Activated CD8-positive, alpha-beta memory T cell treated with anti-CD3 and anti-CD28 coated beads, Interleukin-2, amount 50 U/mL, for 48 hours (primary cell): ENCODE measurements at regions not wholly inside any gene's neighbourhood (a gene's known extent, or its start where the extent isn't known, plus 50 kb on each side); places are given as distances from the start of the nearest gene placed in this dataset.

Experiments
- DNase-seq: peaks from one replicate; pipeline ENCODE4 v3.0.0-alpha.2; 2020

DNA sequence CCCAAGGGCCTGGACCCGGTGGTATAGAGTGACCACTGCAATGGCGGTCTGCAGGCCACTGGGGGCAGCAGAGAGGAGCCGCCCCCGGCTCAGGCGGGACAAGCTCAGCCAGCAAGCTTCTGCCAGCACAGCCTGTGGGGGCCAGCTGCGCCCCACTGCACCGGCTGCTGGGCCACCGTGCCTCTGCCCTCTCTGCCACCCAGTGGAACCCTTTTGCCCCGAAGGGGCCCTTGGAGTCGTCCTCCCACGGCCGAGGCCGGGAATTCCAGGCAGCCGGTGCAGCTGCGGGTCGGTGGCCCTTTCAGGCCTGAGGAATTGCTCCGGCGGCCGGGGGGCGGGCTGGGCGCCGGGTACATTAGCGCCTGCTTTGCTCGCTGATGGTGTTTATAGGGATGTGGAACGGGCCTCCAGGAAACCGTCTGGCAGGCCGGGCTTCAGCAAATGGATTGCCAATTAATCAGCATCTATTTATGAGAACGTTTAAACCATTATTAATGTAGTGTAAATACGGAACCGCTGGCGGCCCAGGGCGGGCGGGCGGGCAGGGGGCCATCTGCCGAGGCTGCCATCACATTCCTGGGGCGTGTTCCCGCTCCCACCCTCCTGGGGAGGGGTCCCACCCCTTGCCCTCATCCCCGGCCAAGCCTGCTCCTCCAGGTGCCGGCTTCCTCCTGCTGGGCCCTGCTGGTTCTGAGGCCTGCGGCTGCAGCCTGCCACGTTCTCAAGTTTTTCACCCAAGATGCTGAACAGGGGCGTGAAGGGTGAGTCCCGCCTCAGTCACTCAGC lies 127.4 kb downstream of the BARX1 start:
- DNase-seq: peak; percentile 75

DNA sequence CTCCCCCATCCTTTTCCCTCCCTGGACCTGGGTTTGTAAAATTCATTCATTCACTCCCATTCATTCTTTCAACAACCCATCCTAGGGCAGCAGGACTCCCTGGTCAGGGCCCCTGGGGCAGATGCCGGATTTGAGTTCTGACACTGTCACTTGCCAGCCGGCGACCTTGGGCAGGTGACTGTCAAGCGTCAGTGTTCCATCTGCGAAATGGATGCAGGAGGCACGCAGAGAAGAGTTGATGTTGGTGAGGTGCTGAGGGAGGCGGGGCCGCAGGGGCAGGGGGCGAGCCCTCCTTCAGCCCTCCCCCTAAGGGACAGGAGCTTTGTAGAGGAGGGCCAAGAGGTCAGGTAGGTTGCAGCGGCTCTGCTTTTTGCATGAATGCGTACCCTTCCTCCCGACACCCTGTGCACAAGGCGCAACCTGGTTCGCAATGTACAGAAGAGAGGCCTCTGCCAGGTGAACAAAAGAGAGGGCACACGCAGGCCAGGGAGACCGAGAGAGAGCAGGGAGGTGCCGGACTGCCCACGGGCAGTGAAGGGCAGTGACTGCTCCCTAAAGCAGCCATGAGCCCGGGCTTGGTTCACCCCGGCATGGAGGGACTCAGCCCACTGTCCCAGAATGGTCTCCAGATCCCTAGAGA lies 128.1 kb downstream of the BARX1 start:
- peak; percentile 51 for DNase-seq

DNA sequence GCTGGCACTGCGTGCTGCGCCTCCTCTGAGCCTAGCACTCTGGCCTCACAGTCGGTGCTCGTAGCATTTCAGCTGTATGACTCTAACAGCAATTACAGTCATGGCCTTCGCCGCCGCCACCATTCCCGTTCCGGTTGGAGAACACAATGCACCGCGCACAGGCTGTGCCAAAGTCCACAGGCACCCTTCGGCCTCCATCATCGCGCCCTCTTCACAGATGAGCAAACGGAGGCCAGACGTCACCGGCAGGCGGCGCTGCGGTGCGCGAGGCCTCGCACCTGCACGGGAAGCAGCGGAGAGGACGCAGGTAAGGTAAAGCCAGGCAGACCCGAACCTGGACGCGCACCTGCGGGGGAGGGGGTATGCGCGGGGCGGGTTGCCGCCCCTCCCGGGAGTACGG lies 128.9 kb downstream of the BARX1 start:
- DNase-seq: peak; percentile 85

DNA sequence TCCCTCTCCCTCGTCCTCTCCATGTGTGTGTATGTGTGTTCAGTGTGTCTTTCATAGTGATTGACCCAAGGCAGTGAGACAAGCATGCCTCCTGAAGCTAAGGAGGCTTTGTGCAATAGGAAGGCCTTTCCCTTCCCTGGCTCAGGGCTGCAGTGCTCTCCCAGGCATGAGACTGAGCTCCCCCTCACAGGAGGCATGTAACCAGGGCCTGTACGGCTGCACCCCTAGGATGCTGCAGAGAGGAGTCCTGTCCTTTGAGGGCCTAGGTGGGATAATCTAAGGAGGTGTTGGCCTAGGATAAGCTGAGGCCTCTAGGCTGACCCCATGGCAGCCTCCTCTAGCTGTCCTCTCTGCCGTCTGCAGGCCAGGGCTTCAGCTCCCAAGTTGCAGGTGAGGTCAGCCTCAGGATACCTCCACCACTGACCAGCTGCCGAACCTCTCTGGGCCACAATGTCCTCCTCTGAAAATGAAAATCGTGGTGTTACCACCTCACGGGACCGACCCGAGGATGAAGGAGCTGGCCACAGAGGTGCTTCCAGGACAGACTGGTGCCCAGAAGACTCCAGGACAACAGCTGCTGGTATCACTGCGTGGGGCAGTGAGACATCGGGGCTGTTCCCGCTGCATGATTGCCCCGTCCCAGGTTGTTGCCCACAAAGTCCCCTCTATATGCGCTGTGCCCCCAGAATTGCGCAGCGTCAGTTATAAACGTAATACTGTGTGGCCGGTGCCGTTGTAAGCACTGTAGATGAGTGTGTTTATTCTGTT lies 129.6 kb downstream of the BARX1 start:
- DNase-seq: no peak

DNA sequence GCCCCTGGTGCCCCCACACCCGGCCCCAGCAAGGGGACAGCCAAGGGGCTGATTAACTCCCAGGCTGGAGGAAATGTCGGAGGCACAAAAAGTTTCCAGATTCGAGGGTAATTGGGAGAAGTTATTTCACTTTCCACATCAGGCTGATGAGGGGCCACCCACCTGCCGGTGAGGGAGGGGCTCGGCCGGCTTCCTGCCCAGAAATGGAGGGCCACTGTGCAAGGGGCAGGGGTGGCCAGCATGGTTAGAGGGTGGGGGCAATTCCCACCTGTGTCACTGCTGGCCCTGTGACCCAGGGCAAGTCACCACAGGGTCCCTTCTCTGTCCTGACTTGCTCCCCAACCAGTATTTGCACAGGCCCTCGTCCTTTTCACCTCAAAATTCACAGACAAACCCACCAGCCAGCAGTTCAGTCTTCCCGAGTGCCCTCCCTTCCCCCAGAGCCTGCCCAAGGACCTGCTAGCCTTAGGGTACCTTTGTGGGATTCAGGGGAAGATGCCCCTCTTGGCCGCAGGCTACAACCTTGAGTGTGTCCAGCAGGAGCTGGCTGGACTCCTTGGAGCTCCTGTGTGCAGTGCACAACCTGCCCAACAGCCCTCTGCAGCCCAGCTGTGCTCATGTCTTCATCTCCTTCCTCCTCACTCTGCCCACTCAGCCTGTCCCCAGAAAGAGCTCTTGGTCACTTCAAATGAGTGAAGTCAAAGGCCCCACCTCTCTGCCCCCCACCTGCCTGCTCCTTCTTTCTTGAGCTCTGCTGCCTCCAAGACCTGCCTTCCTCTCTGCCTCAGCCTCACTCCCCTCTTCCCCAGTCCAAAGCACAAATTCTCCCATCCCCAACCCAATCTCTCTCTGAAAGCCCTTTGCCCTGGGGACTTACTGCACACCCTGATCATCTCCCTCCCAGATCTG lies 130.5 kb downstream of the BARX1 start:
- no peak for DNase-seq

DNA sequence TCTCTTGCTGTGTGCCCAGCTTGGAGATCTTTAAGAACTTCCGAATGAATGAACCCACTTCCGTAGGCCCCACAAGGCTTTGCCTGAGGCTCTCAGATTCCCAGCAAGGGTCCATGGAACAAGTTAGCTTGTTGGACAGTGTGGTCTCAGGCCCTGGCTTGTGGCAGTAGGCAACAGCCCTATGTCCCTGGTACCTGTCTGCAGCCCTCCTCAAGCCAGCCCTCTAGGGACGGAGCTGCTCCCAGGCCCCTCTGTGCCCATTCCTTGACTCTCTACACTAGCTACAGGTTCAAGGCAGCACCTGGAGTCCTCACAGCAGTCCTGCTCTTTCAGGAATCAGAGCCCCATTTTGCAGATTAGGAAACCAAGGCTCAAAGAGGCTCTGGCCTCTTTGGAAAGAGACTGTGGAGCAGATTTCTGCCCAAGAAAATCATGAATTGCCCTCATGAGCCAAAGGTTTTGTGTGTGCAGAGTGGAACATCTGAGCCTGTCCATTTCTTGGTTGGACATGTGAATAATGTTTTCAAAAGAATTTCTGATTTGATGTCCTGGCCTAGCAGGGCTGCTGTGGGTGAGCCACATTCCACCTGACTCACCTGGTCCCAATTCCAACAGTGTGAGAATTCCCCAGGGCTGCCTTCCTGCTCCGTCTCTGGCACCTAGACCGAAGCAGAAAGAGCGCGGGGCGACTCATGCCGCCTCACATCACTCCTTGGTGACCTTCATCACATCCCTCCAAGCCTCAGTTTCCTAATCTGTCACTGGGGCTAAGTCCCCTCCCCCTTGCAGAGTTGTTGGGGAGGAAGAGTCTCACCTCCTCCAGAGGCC lies 131.7 kb downstream of the BARX1 start:
- no peak for DNase-seq

DNA sequence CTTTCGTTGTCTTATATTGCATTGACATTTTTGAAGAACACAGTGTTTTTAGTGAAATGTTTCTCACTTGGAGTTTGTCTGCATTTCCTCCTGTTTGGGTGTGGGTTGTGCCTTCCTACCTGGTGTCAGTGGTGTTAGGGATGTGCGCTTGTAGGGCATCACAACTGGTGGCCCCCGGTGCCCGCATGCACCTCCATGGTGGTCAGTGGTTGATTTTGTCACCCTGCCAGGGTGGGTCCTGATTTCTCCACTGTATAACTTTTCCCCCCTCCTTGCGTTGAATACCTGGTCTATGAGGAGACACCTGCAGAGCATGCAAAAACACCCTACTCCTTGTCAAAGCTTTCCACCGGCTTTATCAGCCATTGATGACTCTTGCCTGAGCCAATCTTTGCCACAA lies 132.9 kb downstream of the BARX1 start:
- DNase-seq: no peak

DNA sequence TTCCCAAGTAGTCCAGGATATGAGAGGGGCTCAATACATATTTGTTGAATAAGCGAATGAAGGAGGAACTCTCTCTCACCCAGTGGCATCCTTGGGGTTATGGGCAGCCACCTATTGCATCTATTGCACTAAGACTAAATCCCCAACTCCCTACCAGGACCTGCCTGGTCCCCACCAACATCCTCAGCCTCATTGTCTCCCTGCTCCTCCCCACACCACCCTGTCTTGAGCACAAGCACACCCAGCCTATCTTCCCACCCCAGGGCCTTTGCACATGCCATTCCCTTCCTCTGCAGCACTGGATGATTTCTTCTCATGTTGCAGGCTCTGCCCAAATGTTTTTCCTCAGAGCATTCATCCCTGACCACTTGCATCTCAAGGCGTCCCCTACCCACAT lies 133.8 kb downstream of the BARX1 start:
- DNase-seq: no peak

DNA sequence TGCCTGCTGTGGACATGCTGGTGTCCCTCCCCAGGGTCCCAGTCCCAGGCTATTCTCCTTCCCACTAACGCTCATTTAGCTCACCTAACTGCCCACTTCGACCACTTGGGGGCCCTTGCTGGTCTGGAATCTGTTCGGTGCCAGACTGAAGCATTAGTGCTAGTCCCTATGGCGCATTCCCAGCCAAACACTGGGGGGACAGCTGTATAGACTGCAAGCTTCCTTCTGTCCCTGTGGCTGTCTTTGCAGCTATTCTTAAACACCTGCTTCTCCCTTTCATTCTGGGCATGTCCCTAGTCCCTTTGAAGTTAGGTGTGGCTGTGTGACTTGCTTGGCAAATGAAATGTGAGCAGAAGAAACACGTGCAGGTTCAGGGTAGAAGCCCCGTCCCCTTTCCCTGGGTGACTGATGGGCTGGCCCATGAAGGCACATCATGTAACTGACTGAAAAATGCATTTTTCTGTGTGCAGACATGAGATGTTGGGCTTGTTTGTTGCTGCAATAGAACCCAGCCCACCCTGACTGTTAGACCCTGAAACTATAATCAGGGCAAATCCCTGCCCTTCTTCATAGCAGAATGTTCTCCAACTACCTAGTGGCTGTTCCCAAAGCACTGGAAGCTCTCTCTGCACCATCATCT lies 134.4 kb downstream of the BARX1 start:
- no peak for DNase-seq

DNA sequence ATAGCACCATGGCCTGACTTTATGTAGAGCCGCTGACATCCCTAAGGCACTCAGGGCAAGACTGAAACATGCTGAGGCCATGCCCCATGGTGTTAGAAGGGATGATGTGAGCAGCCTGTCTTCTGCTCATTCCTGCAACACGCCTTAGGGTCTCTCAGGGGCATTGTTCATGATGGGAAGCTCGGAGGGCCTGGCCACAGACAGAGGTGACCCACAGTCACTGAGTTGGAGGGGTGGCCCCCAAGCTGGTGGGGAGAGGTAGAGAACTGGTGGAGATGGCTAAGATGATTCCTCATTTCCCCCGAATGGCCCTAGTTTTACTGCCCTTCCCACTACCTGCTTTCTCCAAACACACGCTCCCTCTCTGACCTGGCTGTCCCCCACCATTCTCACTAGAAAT lies 135.2 kb downstream of the BARX1 start:
- DNase-seq: no peak

DNA sequence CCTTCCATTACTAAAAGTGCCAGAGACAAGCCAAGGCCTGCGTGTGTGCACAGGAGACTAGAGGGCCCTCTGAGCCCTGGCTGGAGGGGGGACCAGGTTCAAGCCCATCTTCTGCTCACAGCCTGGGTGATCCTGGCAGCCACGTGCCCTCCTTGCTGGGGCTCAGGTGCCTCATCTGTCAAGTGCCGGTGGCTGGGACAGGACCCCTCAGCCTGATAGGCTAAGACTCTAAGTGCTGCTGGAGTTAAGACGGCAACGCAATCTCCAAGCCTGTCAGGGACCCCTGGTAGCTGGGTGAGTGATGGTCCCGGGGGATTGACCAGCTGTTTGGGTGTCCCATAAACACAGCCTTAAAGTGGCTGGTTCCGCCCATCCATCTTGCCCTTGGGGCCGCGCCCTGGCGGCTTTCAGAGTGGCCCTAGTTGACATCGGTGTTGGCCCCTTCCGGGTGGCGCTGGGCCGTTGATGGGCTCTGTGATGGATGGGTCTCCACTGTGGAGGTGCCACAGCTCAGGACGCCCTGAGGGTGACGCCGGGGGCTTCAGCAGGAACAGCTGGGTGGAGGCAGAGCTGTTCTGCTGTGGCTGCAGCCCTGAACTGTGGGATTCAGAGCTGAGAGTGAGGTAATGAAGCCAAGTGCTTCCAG lies 136.2 kb downstream of the BARX1 start:
- no peak for DNase-seq

DNA sequence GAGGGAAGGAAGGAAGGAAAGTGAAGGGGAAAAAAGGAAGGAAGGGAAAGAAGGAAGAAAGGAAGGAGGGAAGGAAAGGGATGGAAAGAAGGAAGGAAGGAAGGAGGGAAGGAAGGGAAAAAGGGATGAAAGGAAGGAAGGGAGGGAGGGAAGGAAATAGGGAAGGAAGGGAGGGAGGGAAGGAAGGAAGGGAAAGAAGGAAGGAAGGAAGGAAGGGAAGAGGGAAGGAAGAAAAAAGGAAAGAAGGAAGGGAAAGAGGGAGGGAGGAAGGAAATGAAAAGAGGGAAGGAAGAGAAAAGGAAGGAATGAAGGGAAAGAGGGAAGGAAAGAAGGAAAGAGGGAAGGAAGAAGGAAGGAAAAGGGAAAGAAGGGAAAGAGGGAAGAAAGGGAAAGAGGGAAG lies 136.9 kb downstream of the BARX1 start:
- no peak for DNase-seq

DNA sequence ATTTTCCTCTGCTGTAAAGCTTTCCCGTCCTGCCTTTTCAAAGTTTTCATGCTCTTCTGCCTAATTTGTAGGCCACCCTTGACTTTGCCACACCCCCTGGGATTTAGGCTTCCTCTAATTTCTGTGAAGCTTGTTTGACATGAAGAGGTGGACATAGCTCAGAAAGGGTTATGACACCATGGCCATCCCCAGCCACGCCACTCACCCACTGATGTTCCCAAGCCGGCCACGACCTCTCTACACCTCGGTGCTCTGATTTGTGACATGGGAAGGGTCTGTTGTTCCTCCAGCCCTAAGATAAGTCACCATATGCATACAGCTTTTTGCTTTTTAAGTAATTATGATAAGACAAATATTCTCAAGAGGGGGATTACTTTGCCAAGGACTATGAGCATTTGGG lies 139.5 kb downstream of the BARX1 start:
- no peak for DNase-seq

DNA sequence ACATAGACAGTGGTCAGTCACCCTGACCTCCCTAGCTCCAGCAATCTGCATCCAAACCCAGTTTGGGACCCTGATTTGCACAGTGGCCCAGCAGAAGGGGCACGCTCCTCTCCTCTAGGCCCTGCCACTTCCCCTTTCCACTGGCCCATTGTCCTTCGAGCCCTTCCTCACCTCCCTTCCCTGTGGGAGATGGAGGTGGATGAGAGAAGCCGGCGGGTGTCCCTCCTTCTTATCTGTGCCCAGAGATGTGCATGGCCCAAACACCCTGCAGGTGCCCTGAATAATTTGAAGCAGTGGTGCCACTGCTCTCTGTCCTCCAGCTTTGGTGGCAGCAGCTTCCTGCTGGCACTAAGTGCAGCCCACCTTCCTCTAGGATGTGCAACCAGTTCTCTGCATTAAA lies 140.0 kb downstream of the BARX1 start:
- no peak for DNase-seq

DNA sequence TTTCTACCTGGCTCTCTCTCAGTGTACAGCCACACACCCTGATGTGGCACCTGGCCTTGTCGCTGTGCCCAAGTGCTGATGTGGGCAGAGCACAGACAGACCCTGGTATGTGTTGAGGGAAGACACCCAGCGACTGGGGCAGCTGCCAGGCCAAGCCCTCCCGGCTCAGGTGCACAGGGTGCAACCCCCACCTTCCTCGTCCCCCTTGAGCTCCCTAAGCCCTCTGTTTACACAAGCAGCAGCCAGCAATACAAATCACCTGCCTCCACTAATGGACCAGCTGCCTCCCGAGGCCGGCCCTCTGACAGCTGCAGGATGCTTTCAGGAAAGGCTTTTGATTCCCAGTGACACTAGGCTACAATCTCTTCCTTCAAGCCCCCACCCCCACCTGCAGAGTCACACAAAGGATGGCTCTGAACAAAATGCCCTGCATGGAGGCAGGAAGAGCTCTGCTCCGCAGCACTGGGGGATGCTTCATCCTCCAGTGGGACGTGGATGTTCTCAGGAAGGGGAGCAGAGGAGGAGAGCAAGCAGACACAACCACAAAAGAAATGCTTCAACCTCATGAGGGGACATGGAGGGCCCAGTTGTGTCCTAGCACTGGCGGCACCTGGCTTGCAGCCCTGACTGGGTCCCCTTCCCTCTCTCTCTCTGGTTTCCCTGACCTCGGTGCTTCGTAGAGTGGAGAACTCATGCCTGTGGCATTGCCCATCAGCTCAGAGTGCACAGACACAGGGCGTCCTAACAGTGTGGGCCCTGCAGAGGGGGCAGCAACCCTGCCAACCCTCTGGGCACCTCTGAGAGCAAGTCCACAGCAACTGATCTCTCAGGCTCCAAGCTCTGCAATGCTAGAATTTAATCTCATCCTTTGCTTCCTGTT lies 140.8 kb downstream of the BARX1 start:
- no peak for DNase-seq

DNA sequence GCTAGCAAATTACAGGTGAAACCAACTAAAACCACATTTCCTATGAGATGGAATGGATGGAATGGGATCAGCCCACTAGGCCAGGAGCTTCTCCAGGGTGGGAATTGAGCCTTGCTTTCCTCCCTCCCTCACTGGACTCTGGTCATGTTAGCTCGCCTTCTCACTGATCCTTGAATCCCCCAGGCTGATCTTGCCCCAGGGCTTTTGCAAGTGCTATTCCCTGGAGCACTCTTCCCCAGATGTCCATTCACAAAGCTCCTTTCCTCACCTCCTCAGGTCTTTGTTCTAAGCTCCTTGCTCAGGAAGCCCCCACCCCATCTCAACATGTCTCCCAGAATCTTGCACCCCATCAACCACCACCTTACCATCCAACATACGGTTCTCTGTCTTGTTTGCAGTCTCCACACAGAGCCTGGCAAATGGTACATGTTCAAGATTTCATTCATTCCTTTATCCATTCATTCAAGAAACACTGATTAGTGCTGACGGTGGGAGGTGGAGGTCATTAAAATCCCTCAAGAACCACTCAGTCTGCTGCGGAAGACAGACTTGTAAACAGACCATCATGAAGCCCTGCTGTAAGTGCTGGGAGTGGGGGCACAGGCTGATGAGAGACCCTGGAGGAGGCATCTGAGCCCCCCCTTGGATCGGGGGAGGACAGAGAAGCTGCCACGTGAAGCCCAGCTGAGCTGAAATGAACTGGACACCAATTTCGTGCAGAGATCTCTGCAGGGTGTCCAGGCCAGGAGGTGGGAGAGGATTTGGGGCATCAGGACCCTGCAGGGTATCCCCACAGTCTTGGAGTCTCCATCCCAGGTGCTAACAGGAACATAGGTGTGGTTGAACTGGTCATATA lies 141.7 kb downstream of the BARX1 start:
- no peak for DNase-seq

DNA sequence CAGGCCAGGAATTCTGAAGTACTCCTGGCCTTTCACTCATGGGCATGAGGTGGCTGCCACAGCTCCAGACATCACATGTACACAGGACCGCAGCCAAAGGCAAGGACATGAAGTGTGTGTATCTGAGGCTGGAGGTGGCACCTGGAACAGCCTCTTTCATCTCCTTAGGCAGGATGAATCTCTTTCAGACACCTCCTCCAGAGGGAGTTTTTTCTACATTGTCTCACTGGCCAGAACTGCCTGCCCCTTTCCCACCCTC lies 142.8 kb downstream of the BARX1 start:
- DNase-seq: no peak

DNA sequence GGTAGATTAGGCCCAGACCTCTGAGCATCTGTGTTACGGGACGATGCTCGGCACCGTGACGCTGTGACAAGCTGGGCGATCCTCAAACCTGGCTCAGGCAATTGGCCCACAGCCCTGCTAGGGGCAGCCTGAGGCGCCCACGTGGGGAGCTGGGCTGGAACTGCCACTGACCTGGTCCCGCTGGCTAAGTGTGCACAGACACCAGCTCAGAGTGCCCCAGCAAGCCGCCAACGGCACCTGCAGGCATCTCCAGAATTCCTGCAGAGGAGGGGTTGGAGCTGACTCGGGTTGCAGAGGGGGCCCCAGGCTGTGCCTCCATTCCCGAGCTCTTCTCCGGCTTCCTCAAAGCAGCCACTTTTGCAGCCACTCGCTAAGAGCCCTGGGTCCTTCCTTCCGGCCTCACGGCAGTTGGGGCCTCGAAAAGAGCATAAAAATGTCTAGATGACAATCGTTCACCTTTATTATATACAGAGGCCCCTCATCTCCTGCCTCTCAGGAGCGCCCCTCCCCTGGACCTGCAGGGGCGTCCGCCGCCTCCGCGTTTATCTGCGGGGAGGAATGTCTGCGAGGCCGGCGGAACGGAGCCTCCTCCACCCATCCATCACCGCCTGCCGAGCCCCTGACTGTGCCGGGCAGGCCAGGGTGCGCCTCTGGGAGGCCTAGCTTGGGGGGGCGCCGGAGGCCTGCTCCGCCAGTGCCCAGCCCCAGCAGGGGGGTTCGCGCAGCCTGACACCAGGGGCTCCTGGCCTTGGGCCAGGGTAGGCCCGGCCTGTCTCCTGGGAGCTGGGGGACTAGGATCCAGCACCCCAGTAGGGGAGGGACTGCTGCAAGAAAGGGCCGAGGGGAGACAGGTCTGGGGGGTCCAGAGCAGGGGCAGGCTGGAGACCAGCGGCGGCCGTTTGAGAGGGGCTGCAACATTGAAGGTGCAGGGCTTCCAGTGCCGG lies 144.9 kb downstream of the BARX1 start:
- peak; percentile 34 for DNase-seq
